Cardiac fibroblast (primary cell): ENCODE measurements at regions not wholly inside any gene's neighbourhood (a gene's known extent, or its start where the extent isn't known, plus 50 kb on each side); places are given as distances from the start of the nearest gene placed in this dataset.
"Not testable (repeated sequence)": the region's sequence is repeated elsewhere in the genome, so short reads cannot be mapped to it uniquely, and the experiment has no call there.

Experiments used
- DNase-seq, 2 donors: peaks; one replicate each; pipeline versions ENCODE4 v3.0.0 to v3.0.0-alpha.2; 2010; ENCODE audit warnings: low read depth in 2 of 2
- H3K4me3 ChIP-seq, 2 donors: replicated peaks in 1 of 2; 1 replicate in 1 of 2; 2 replicates in 1 of 2; pipeline ENCODE4 v1.5.1; 2011; ENCODE audit warnings: low read depth in 2 of 2, low read length in 2 of 2, mild to moderate bottlenecking in 2 of 2, moderate library complexity in 1 of 2
- TF ChIP-seq, protein P1 (sequence below): IDR thresholded peaks from one replicate; pipeline ENCODE4 v1.5.1; 2011; ENCODE audit warnings: low read depth, mild to moderate bottlenecking, low read length, inconsistent platforms

DNA sequence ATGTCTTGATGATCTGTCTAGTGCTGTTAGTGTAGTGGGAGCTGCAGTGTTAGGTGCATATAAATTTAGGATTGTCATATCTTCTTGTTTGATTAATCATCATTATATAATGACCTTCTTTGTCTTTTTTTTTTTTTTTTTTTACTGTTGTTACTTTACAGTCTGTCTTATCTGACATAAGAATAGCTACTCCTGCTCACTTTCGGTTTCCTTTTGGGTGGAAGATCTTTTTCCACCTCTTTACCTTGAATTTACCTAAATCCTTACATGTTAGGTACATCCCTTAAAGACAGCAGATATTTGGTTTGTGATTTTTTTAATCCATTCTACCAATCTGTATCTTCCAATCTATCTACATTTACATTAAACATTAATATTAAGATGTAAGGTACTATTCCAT, 113.6 kb upstream of the PCLO start:
- no peak for DNase-seq
- no peak overlapping the region for H3K4me3 ChIP-seq
- TF ChIP-seq, protein P1, sequence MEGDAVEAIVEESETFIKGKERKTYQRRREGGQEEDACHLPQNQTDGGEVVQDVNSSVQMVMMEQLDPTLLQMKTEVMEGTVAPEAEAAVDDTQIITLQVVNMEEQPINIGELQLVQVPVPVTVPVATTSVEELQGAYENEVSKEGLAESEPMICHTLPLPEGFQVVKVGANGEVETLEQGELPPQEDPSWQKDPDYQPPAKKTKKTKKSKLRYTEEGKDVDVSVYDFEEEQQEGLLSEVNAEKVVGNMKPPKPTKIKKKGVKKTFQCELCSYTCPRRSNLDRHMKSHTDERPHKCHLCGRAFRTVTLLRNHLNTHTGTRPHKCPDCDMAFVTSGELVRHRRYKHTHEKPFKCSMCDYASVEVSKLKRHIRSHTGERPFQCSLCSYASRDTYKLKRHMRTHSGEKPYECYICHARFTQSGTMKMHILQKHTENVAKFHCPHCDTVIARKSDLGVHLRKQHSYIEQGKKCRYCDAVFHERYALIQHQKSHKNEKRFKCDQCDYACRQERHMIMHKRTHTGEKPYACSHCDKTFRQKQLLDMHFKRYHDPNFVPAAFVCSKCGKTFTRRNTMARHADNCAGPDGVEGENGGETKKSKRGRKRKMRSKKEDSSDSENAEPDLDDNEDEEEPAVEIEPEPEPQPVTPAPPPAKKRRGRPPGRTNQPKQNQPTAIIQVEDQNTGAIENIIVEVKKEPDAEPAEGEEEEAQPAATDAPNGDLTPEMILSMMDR = no peak

DNA sequence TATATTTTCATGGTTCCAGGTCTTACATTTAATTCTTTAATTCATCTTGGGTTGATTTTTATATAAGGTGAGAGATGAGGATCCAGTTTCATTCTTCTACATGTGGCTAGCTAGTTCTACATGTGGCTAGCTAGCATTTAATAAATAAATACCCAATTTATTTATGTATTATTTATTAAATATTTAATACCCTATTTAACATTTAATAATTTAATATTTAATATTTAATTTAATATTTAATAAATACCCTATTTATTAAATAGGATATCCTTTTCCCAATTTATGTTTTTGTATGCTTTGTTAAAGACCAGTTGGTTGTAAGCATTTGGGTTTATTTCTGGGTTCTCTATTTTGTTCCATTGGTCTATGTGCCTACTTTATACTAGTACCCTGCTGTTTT, 111.0 kb upstream of the PCLO start:
- TF ChIP-seq, protein P1 = no peak
- no peak overlapping the region for H3K4me3 ChIP-seq
- DNase-seq = no peak

DNA sequence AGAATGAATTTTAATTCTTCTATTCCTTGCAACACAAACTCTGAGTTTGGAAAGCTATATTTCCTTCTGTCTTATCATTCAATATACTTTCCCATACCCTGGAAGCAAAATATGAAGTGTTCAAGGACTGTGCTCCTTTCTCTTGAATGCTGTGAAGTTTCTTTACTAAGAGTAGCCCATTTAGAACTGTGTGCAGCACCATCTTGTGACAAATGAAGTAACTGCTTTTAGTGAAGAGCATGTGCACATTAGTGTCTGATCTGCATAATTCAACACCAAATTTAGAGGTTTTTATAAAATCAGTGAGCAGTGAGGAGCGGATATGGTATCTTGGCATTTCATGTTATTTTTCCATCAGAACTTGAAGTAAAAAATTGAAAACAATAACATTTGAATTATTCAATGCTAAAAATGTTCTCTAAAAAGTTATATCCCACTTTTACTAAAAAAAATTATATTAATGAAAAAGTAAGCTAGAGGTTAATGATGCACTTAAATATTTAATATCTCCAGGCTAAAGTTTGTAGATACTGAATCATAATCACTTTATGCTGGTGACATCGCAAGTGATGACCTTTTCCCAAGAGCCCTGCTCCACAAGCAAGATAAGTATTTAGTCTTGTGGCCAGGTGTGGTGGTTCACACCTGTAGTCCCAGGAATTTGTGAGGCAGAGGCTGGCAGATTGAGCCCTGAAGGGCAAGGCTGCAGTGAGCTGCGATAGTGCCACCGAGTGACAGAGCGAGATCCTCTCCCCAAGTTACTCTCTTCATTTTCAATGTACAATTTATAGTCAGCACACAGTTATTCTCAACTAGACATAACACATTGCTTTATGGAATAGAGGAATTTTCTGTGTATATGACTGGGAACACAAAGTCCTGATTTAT, 108.8 kb upstream of the PCLO start:
- H3K4me3 ChIP-seq = no peak overlapping the region
- DNase-seq = peak; percentile 52
- TF ChIP-seq, protein P1 = peak; percentile 21

DNA sequence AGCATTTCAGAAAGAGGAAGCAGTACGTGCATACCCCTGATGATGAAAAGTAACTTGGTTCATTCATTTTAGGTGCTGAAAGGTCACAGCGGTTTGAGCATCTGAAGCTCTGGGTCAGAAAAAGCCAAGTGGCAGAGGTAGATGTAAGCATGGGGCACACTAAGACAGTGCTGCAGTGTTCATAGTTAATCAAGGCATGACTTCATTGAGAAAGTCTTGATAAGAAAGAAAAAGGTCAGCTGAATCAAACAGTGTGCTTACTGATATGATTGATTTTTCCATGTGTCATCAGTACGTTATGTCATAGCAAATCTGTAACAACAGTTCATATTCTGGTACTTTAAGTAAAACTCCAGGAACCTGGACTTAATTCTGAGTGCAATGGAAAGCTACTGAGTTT, 107.7 kb upstream of the PCLO start:
- no peak overlapping the region for H3K4me3 ChIP-seq
- TF ChIP-seq, protein P1 = no peak
- DNase-seq = no peak

DNA sequence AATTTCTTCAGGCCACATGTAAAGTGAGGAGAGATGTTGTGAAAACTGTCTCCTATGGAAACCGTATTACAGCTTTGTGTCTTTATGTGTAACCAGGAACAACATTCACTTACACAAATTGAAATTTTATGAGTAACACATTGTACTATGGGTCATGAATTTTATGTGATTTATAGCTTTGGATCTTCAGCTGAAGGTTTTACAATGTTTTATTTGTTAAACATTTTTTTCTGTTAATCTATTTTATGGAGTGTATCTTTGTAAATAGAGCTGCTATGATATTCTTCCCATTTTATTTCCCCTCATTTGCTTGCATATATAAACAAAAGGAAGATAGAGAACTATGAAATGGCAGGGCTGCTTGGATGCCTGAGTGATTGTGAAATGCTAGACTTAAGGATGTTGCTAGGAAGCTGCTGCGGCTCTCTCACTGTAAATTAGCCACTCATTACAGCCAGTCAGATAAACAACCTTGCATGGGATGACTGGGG, 104.5 kb upstream of the PCLO start:
- no peak overlapping the region for H3K4me3 ChIP-seq
- DNase-seq = peak; percentile 3 to 14
- TF ChIP-seq, protein P1 = no peak

DNA sequence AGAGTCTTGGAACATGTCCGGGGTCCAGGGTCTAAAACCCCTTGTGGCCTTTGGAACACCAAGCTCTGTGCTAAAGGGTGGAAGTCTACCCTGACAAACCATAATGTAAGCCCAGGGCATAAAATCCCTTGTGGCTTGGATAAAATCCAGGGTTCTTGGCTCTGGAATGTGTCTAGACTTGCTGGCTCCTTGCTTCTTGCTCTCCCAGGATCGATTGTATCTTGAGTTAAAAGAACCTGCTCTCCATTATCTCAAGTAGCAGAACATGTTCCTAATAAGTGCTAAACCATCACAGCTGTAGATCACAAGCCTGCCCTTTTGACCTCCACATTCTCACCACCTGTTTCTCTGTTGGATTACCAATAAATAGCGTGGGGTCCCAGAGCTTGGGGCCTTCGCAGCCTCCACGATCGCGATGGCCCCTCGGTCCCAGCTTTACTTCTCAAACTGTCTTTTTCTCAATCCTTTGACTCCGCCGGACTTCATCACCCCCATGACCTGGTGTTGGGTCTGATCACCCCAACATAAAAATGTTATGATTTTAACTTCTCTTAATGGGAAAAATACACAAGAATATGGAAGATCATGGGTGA, 100.9 kb upstream of the PCLO start:
- H3K4me3 ChIP-seq = not testable (repeated sequence)
- DNase-seq = peak; percentile 9 to 18

DNA sequence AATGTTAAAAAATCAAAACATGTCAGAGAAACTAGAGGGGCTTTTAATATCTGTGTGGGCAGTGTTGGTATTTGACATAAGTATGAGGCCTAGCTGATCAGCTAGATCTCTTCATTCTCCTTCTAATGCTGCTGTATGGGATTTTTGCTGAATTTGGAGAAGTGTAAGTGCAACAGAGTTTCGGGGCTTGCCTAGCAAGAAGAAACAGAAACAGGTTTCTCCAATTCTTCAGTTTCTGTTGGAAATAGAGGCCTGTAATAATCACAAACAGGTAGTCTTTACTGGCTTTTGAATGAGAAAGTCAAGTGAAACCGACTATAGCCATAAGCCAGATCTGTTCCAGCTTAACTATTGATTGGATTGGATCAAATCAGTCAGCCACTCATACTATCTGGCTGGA, 96.4 kb upstream of the PCLO start:
- DNase-seq = no peak
- H3K4me3 ChIP-seq = no peak overlapping the region
- TF ChIP-seq, protein P1 = no peak
